ENCODE measurements at regions not wholly inside any gene's neighbourhood (a gene's known extent, or its start where the extent isn't known, plus 50 kb on each side); places are given as distances from the start of the nearest gene placed in this dataset.

DNA sequence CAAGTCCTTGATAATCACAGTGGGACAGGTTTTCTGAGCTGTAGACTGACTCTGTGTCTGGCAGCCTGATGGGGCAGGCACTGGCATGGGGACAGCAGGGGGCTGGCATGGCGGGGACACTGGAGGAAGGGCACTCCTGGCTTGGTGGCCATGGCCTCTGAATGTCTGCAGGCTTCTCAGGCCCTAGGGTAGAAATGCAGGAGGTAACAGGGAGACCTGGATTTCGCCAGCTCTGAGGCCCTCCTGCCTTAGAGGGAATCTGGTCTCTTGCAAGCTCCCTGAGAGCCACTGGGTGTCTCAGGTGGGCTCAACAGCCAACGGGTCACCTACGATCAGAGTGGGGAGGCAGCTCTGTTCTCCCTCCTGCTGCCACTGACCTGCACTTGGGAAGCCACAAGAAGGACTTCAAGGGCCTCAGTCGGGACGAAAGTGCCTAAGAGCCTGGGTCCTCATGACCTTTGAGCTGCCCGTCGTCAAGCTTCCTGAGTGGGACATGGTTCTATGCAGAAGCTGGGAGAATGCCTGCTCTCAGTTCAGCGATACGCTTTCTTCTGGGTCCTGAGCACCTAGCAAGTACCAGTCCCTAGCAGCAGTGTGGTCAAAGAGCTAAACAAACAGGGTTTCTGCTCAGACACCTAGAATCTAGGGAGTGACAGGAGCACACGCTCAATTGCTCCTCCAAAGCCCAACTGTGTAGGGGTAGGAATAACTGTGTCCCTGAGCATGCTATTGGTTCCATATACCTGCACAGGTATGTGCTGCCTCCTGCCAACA, 569.0 kb downstream of the PTPRU start:
- no peak for TF ChIP-seq POLR2AphosphoS5 (IDR thresholded peaks at IDR 0.05; ENCODE audit: low read depth, low read length)
- TF ChIP-seq TAF1 (IDR thresholded peaks at IDR 0.05; ENCODE audit: borderline replicate concordance, insufficient read depth, low read length), result no peak

Measured in PFSK-1 (cell line).